ENCODE measurements at regions not wholly inside any gene's neighbourhood (a gene's known extent, or its start where the extent isn't known, plus 50 kb on each side); places are given as distances from the start of the nearest gene placed in this dataset.

GRCh38 chr5:104998169-104998568, 1435.6 kb upstream of the NUDT12 start:
- no peak for TF ChIP-seq CTCF (IDR thresholded peaks at IDR 0.05; ENCODE audit: insufficient read depth, low read length, poor library complexity, severe bottlenecking)
- no peaks in the 10 kb centered on the region for H3K36me3 ChIP-seq (ENCODE audit: control insufficient read depth, insufficient read depth, low read length)
- DNase-seq (ENCODE audit: low read depth) = no peak

GRCh38 chr5:104987074-104987473, 1424.5 kb upstream of the NUDT12 start:
- no peak for DNase-seq (ENCODE audit: low read depth)
- H3K4me3 ChIP-seq (ENCODE audit: low read depth, low read length) = no peak overlapping the region
- no peak for TF ChIP-seq CTCF (IDR thresholded peaks at IDR 0.05; ENCODE audit: insufficient read depth, low read length, poor library complexity, severe bottlenecking)
- H3K36me3 ChIP-seq (ENCODE audit: control insufficient read depth, insufficient read depth, low read length) = no peaks in the 10 kb centered on the region
- no peaks in the 10 kb centered on the region for H3K27me3 ChIP-seq (ENCODE audit: control insufficient read depth, insufficient read depth, low read length)

More at GRCh38 chr5:104998169-104998568, 1435.6 kb upstream of the NUDT12 start:
- Histone ChIP-seq H3K27me3 (ENCODE audit: control insufficient read depth, insufficient read depth, low read length) (no peaks in the 10 kb centered on the region), H3K4me3 (ENCODE audit: low read depth, low read length) (no peak overlapping the region)

GRCh38 chr5:104977529-104977928, 1414.9 kb upstream of the NUDT12 start:
- no peak for TF ChIP-seq CTCF (IDR thresholded peaks at IDR 0.05; ENCODE audit: insufficient read depth, low read length, poor library complexity, severe bottlenecking)
- no peak for DNase-seq (ENCODE audit: low read depth)
- no peaks in the 10 kb centered on the region for H3K27me3 ChIP-seq (ENCODE audit: control insufficient read depth, insufficient read depth, low read length)
- no peaks in the 10 kb centered on the region for H3K36me3 ChIP-seq (ENCODE audit: control insufficient read depth, insufficient read depth, low read length)
- no peak overlapping the region for H3K4me3 ChIP-seq (ENCODE audit: low read depth, low read length)

- no peak overlapping the region for H3K4me3 ChIP-seq (ENCODE audit: low read depth, low read length)
- TF ChIP-seq CTCF (IDR thresholded peaks at IDR 0.05; ENCODE audit: insufficient read depth, low read length, poor library complexity, severe bottlenecking) = no peak
- DNase-seq (ENCODE audit: low read depth) = no peak
- H3K27me3 ChIP-seq (ENCODE audit: control insufficient read depth, insufficient read depth, low read length) = no peaks in the 10 kb centered on the region
- H3K36me3 ChIP-seq (ENCODE audit: control insufficient read depth, insufficient read depth, low read length) = no peaks in the 10 kb centered on the region
Measured at GRCh38 chr5:104967806-104968410, 1405.3 kb upstream of the NUDT12 start.

- no peak for TF ChIP-seq CTCF (IDR thresholded peaks at IDR 0.05; ENCODE audit: insufficient read depth, low read length, poor library complexity, severe bottlenecking)
- Histone ChIP-seq H3K27me3 (ENCODE audit: control insufficient read depth, insufficient read depth, low read length) (no peaks in the 10 kb centered on the region), H3K4me3 (ENCODE audit: low read depth, low read length) (no peak overlapping the region), H3K36me3 (ENCODE audit: control insufficient read depth, insufficient read depth, low read length) (no peaks in the 10 kb centered on the region)
- DNase-seq (ENCODE audit: low read depth) = no peak
Measured at GRCh38 chr5:104965006-104965405, 1402.4 kb upstream of the NUDT12 start.

GRCh38 chr5:104955479-104955878, 1392.9 kb upstream of the NUDT12 start:
- H3K36me3 ChIP-seq (ENCODE audit: control insufficient read depth, insufficient read depth, low read length) = no peaks in the 10 kb centered on the region
- no peak overlapping the region for H3K4me3 ChIP-seq (ENCODE audit: low read depth, low read length)
- TF ChIP-seq CTCF (IDR thresholded peaks at IDR 0.05; ENCODE audit: insufficient read depth, low read length, poor library complexity, severe bottlenecking) = no peak
- no peaks in the 10 kb centered on the region for H3K27me3 ChIP-seq (ENCODE audit: control insufficient read depth, insufficient read depth, low read length)
- no peak for DNase-seq (ENCODE audit: low read depth)
